ENCODE measurements at regions not wholly inside any gene's neighbourhood (a gene's known extent, or its start where the extent isn't known, plus 50 kb on each side); places are given as distances from the start of the nearest gene placed in this dataset.
"Not testable (repeated sequence)": the region's sequence is repeated elsewhere in the genome, so short reads cannot be mapped to it uniquely, and the experiment has no call there.

- CTCF ChIA-PET (ENCODE audit: unreplicated experiment), result no interaction called here
- no peak overlapping the region for H3K27ac ChIP-seq (ENCODE audit: low read depth, low read length, poor library complexity, severe bottlenecking)
- no peaks in the 10 kb centered on the region for H4K20me1 ChIP-seq (ENCODE audit: insufficient read depth, low read length)
- H3K4me1 ChIP-seq (ENCODE audit: insufficient read depth, low read length, poor library complexity, severe bottlenecking), result no peaks in the 10 kb centered on the region
- H3K9me3 ChIP-seq (ENCODE audit: low read length), result no peaks in the 10 kb centered on the region
- intact Hi-C loops (cut with micrococcal nuclease; ENCODE audit: unreplicated experiment), result no loop called here
- POLR2A ChIA-PET, result interaction anchor here (0.7 kb wide), 1 partner anchor 380 kb away, joined by 3 read pairs; no protein-coding TSS in a partner anchor
- TF ChIP-seq EZH2phosphoT487 (IDR thresholded peaks at IDR 0.05; ENCODE audit: borderline replicate concordance, low read depth, low read length) (no peak), CTCF (conservative IDR thresholded peaks at IDR 0.05; ENCODE audit: low read length) (no peak)
- H3K36me3 ChIP-seq (ENCODE audit: insufficient read depth, low read length), result no peaks in the 10 kb centered on the region
- DNase-seq (ENCODE audit: low spot score), result no peak
- H3K4me3 ChIP-seq (ENCODE audit: low read depth, low read length, poor library complexity, severe bottlenecking), result no peak overlapping the region
- no peak overlapping the region for H2AFZ ChIP-seq (ENCODE audit: low read length)
- BruUV-seq (replicated peaks), result no TSS peak
- no peaks in the 10 kb centered on the region for H3K9me2 ChIP-seq (ENCODE audit: insufficient read depth, low read length)
- H3K79me2 ChIP-seq (ENCODE audit: insufficient read depth, low read depth, low read length), result no peaks in the 10 kb centered on the region
- H3K4me2 ChIP-seq (ENCODE audit: low read length), result no peak overlapping the region
Observed at GRCh38 chr3:6396631-6397030, 464.3 kb upstream of the GRM7 start.

- CTCF ChIA-PET (ENCODE audit: unreplicated experiment); H3K36me3 ChIP-seq (ENCODE audit: insufficient read depth, low read length); H4K20me1 ChIP-seq (ENCODE audit: insufficient read depth, low read length); BruUV-seq (replicated peaks); H3K27ac ChIP-seq (ENCODE audit: low read depth, low read length, poor library complexity, severe bottlenecking); DNase-seq (ENCODE audit: low spot score); H2AFZ ChIP-seq (ENCODE audit: low read length); intact Hi-C loops (cut with micrococcal nuclease; ENCODE audit: unreplicated experiment); H3K9me3 ChIP-seq (ENCODE audit: low read length); H3K9me2 ChIP-seq (ENCODE audit: insufficient read depth, low read length); H3K4me1 ChIP-seq (ENCODE audit: insufficient read depth, low read length, poor library complexity, severe bottlenecking); H3K4me3 ChIP-seq (ENCODE audit: low read depth, low read length, poor library complexity, severe bottlenecking); H3K4me2 ChIP-seq (ENCODE audit: low read length); H3K79me2 ChIP-seq (ENCODE audit: insufficient read depth, low read depth, low read length): not testable (repeated sequence)
- POLR2A ChIA-PET, result interaction anchor here (0.6 kb wide), 1 partner anchor 169 kb away, joined by 3 read pairs; no protein-coding TSS in a partner anchor
Observed at GRCh38 chr3:6402666-6403065, 458.2 kb upstream of the GRM7 start.

- H3K79me2 ChIP-seq (ENCODE audit: insufficient read depth, low read depth, low read length); CTCF ChIA-PET (ENCODE audit: unreplicated experiment); BruUV-seq (replicated peaks): not testable (repeated sequence)
Observed at GRCh38 chr3:6406923-6407322, 454.0 kb upstream of the GRM7 start.

GRCh38 chr3:6416049-6416661 lies 444.8 kb upstream of the GRM7 start:
- H3K36me3 ChIP-seq (ENCODE audit: insufficient read depth, low read length), result no peaks in the 10 kb centered on the region
- no peak overlapping the region for H3K27ac ChIP-seq (ENCODE audit: low read depth, low read length, poor library complexity, severe bottlenecking)
- CTCF ChIA-PET (ENCODE audit: unreplicated experiment), result no interaction called here
- no peak overlapping the region for H2AFZ ChIP-seq (ENCODE audit: low read length)
- H3K4me3 ChIP-seq (ENCODE audit: low read depth, low read length, poor library complexity, severe bottlenecking), result no peak overlapping the region
- H3K79me2 ChIP-seq (ENCODE audit: insufficient read depth, low read depth, low read length), result no peaks in the 10 kb centered on the region
- no peaks in the 10 kb centered on the region for H3K9me2 ChIP-seq (ENCODE audit: insufficient read depth, low read length)
- intact Hi-C loops (cut with micrococcal nuclease; ENCODE audit: unreplicated experiment), result no loop called here
- POLR2A ChIA-PET, result interaction anchor here (0.6 to 2.8 kb wide), 5 partner anchors 8 to 156 kb away, joined by 3 to 8 read pairs (median 4); no protein-coding TSS in a partner anchor
- TF ChIP-seq EZH2phosphoT487 (IDR thresholded peaks at IDR 0.05; ENCODE audit: borderline replicate concordance, low read depth, low read length) (no peak), CTCF (conservative IDR thresholded peaks at IDR 0.05; ENCODE audit: low read length) (no peak)
- no peak for DNase-seq (ENCODE audit: low spot score)
- H3K4me2 ChIP-seq (ENCODE audit: low read length), result no peak overlapping the region
- BruUV-seq (replicated peaks), result no TSS peak
- no peaks in the 10 kb centered on the region for H3K4me1 ChIP-seq (ENCODE audit: insufficient read depth, low read length, poor library complexity, severe bottlenecking)
- H4K20me1 ChIP-seq (ENCODE audit: insufficient read depth, low read length), result no peaks in the 10 kb centered on the region
- no peaks in the 10 kb centered on the region for H3K9me3 ChIP-seq (ENCODE audit: low read length)

More at GRCh38 chr3:6406923-6407322, 454.0 kb upstream of the GRM7 start:
- H4K20me1 ChIP-seq (ENCODE audit: insufficient read depth, low read length); H3K9me2 ChIP-seq (ENCODE audit: insufficient read depth, low read length); H3K4me2 ChIP-seq (ENCODE audit: low read length); DNase-seq (ENCODE audit: low spot score); H3K4me3 ChIP-seq (ENCODE audit: low read depth, low read length, poor library complexity, severe bottlenecking); intact Hi-C loops (cut with micrococcal nuclease; ENCODE audit: unreplicated experiment); H2AFZ ChIP-seq (ENCODE audit: low read length); H3K4me1 ChIP-seq (ENCODE audit: insufficient read depth, low read length, poor library complexity, severe bottlenecking); H3K9me3 ChIP-seq (ENCODE audit: low read length); H3K36me3 ChIP-seq (ENCODE audit: insufficient read depth, low read length); H3K27ac ChIP-seq (ENCODE audit: low read depth, low read length, poor library complexity, severe bottlenecking): not testable (repeated sequence)
- POLR2A ChIA-PET, result interaction anchor here (2.2 kb wide), 1 partner anchor 9 kb away, joined by 8 read pairs; no protein-coding TSS in a partner anchor

All from OCI-LY7 (cell line).